ENCODE measurements at regions not wholly inside any gene's neighbourhood (a gene's known extent, or its start where the extent isn't known, plus 50 kb on each side); places are given as distances from the start of the nearest gene placed in this dataset.

GRCh38 chr13:78364711-78365110 lies 238.6 kb downstream of the POU4F1 start:
- Histone ChIP-seq H3K4me1 (no peaks in the 10 kb centered on the region), H3K27me3 (peaks cover 3% of the 10 kb centered on the region; the same call in 1 of the 2 replicates), H3K4me3 (ENCODE audit: low read depth, low read length) (no peak overlapping the region), H3K9me3 (no peaks in the 10 kb centered on the region), H3K36me3 (no peaks in the 10 kb centered on the region)
- DNase-seq = no peak
- TF ChIP-seq CTCF (IDR thresholded peaks at IDR 0.05; ENCODE audit: low read depth, low read length) = no peak

GRCh38 chr13:78341032-78341431 lies 262.3 kb downstream of the POU4F1 start:
- no peak for TF ChIP-seq CTCF (IDR thresholded peaks at IDR 0.05; ENCODE audit: low read depth, low read length)
- DNase-seq = no peak
- no peaks in the 10 kb centered on the region; the same call in 1 of the 2 replicates for H3K4me1 ChIP-seq

GRCh38 chr13:78339927-78340326 lies 263.4 kb downstream of the POU4F1 start:
- H3K4me3 ChIP-seq (ENCODE audit: low read depth, low read length) = no peak overlapping the region
- H3K9me3 ChIP-seq = no peaks in the 10 kb centered on the region
- no peaks in the 10 kb centered on the region; the same call in 1 of the 2 replicates for H3K4me1 ChIP-seq
- no peak for DNase-seq
- no peaks in the 10 kb centered on the region for H3K27me3 ChIP-seq
- no peaks in the 10 kb centered on the region for H3K36me3 ChIP-seq
- no peak for TF ChIP-seq CTCF (IDR thresholded peaks at IDR 0.05; ENCODE audit: low read depth, low read length)

More at GRCh38 chr13:78341032-78341431, 262.3 kb downstream of the POU4F1 start:
- Histone ChIP-seq H3K4me3 (ENCODE audit: low read depth, low read length) (no peak overlapping the region), H3K9me3 (no peaks in the 10 kb centered on the region), H3K36me3 (no peaks in the 10 kb centered on the region), H3K27me3 (no peaks in the 10 kb centered on the region)

GRCh38 chr13:78334059-78334458 lies 269.3 kb downstream of the POU4F1 start:
- Histone ChIP-seq H3K9me3 (no peaks in the 10 kb centered on the region), H3K4me1 (no peaks in the 10 kb centered on the region), H3K36me3 (no peaks in the 10 kb centered on the region), H3K27me3 (no peaks in the 10 kb centered on the region), H3K4me3 (ENCODE audit: low read depth, low read length) (no peak overlapping the region)
- no peak for DNase-seq
- TF ChIP-seq CTCF (IDR thresholded peaks at IDR 0.05; ENCODE audit: low read depth, low read length) = no peak

- Histone ChIP-seq H3K27me3 (no peaks in the 10 kb centered on the region), H3K36me3 (no peaks in the 10 kb centered on the region), H3K9me3 (no peaks in the 10 kb centered on the region), H3K4me3 (ENCODE audit: low read depth, low read length) (no peak overlapping the region), H3K4me1 (peaks cover 9% of the 10 kb centered on the region)
- peak; percentile 65 for DNase-seq
- TF ChIP-seq CTCF (IDR thresholded peaks at IDR 0.05; ENCODE audit: low read depth, low read length) = peak; percentile 3; the same call in 1 of the 2 replicates
Observed at GRCh38 chr13:78326633-78327032, 276.7 kb downstream of the POU4F1 start.

GRCh38 chr13:78325585-78325984 lies 277.8 kb downstream of the POU4F1 start:
- Histone ChIP-seq H3K4me1 (peaks cover 9% of the 10 kb centered on the region), H3K27me3 (no peaks in the 10 kb centered on the region), H3K4me3 (ENCODE audit: low read depth, low read length) (no peak overlapping the region), H3K36me3 (no peaks in the 10 kb centered on the region), H3K9me3 (no peaks in the 10 kb centered on the region)
- no peak for TF ChIP-seq CTCF (IDR thresholded peaks at IDR 0.05; ENCODE audit: low read depth, low read length)
- peak; percentile 59 for DNase-seq
